Ovary (tissue), 3 donors: ENCODE measurements at regions not wholly inside any gene's neighbourhood (a gene's known extent, or its start where the extent isn't known, plus 50 kb on each side); places are given as distances from the start of the nearest gene placed in this dataset.

Experiments
- CTCF ChIP-seq, 3 donors: fragments of 450-650 bp in 2 of 3; fragments of 200-600 bp in 1 of 3; IDR thresholded peaks; one replicate each; pipeline versions ENCODE4 v1.5.1 to v1.8.0; 2016 to 2022; ENCODE audit warnings: antibody characterized with exemption in 3 of 3, mild to moderate bottlenecking in 1 of 3
- POLR2A ChIP-seq: fragments of 450-650 bp; IDR thresholded peaks from one replicate; pipeline ENCODE4 v1.6.1; 2017; ENCODE audit warnings: antibody characterized with exemption, mild to moderate bottlenecking, moderate library complexity
- donor health status: DM: no; HTN: no; CAD: no.

GRCh38 chr16:86199182-86199581 lies 300.2 kb downstream of the IRF8 start:
- TF ChIP-seq POLR2A (no peak), CTCF (IDR thresholded peaks at IDR 0.05) (no peak)
